ENCODE measurements at regions not wholly inside any gene's neighbourhood (a gene's known extent, or its start where the extent isn't known, plus 50 kb on each side); places are given as distances from the start of the nearest gene placed in this dataset.
A peak's percentile ranks its signal among the peaks of the same experiment; 100 is the strongest.

DNA sequence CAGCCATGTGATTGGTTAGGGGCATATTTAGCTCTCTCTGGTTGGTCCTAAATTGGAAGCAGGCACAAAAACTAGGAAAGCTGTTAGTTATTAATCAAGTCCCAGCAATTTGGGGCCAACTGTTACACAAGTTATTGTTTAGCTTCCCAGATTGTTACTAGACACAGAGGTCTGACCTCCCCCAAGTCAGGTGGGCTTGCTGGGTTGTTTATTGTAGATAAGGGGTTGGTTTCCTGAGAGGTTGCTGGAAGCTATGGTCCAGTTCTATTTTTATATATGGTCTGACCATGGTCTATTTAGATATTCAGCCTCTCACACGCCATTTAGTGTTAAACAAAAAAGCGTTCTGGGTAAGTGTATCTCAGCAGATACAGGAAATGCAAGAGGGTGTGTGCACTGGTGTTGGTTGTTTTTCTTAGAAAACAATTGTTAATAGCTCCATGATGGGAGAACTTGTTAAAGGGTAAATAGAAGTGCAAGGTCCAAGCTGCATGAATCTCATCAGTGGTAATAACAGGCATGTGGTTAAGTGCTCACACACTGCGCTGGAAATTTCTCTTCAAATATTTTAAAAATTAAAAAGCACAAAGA lies 150.0 kb downstream of the RAP2A start:
- WGBS (ENCODE audit: insufficient coverage), result 79% methylated on average over 3 of the region's 3 CpGs
- Mint-ChIP-seq H3K9me3 (peaks cover 3 to 5% of the 10 kb centered on the region in 2 donors), H3K27me3 (ENCODE audit: low read depth in 2 of 2) (peaks cover 0 to 2% of the 10 kb centered on the region in 2 donors), H3K4me3 (peak overlapping the region; percentile 3), H3K27ac (peak overlapping the region in 1 of 2 donors; percentile 76), H3K36me3 (no peaks in the 10 kb centered on the region), H3K4me1 (peaks cover 0 to 20% of the 10 kb centered on the region in 2 donors)
- Histone ChIP-seq H3K27me3 (ENCODE audit: control insufficient read depth, insufficient read depth, low read length) (no peaks in the 10 kb centered on the region), H3K4me3 (ENCODE audit: low read length) (no peak overlapping the region), H3K27ac (ENCODE audit: low read length) (peak overlapping the region; percentile 56), H3K9me3 (ENCODE audit: control insufficient read depth, insufficient read depth, low read length) (no peaks in the 10 kb centered on the region), H3K4me1 (ENCODE audit: control insufficient read depth, insufficient read depth, low read length) (peaks cover 12% of the 10 kb centered on the region), H3K36me3 (ENCODE audit: control insufficient read depth, insufficient read depth, low read length) (no peaks in the 10 kb centered on the region)
- TF ChIP-seq CTCF (IDR thresholded peaks at IDR 0.05), result no peak
- ATAC-seq (peak; percentile 21 to 50 (median 29)), DNase-seq (no peak)
- intact Hi-C loops (cut with micrococcal nuclease), result no loop called here

DNA sequence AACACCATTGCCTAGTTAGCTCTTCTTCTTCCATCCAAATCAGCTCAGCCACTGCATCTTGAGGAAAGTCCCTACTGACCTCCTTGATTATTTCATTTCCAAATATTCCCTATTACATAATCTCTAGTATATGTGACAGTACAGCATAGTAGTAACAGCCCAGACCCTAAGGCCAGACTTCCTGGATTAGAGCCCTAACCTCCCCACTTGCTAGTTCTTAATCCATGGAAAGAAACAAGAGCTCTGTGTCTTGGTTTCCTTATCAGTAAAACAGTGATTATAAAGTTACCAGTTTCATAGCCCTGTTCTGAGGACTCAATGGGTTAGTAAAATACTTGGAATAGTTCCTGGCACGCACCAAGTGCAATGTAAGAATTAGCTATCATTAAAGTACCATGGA lies 153.0 kb downstream of the RAP2A start:
- no peak for TF ChIP-seq CTCF (IDR thresholded peaks at IDR 0.05)
- ATAC-seq (no peak), DNase-seq (no peak)
- H3K27ac ChIP-seq (ENCODE audit: low read length), result no peak overlapping the region
- H3K27ac Mint-ChIP-seq, result no peak overlapping the region
- peaks cover 0 to 20% of the 10 kb centered on the region in 2 donors for H3K4me1 Mint-ChIP-seq
- peaks cover 12% of the 10 kb centered on the region for H3K4me1 ChIP-seq (ENCODE audit: control insufficient read depth, insufficient read depth, low read length)
- no peak overlapping the region for H3K4me3 ChIP-seq (ENCODE audit: low read length)
- H3K27me3 ChIP-seq (ENCODE audit: control insufficient read depth, insufficient read depth, low read length), result no peaks in the 10 kb centered on the region
- H3K4me3 Mint-ChIP-seq, result no peak overlapping the region
- H3K36me3 ChIP-seq (ENCODE audit: control insufficient read depth, insufficient read depth, low read length), result no peaks in the 10 kb centered on the region
- H3K27me3 Mint-ChIP-seq (ENCODE audit: low read depth in 2 of 2), result peaks cover 0 to 2% of the 10 kb centered on the region in 2 donors
- no peaks in the 10 kb centered on the region for H3K36me3 Mint-ChIP-seq
- intact Hi-C loops (cut with micrococcal nuclease), result no loop called here
- 93% methylated on average over 1 of the region's 1 CpG for WGBS (ENCODE audit: insufficient coverage)
- H3K9me3 ChIP-seq (ENCODE audit: control insufficient read depth, insufficient read depth, low read length), result no peaks in the 10 kb centered on the region
- peaks cover 3 to 5% of the 10 kb centered on the region in 2 donors for H3K9me3 Mint-ChIP-seq

DNA sequence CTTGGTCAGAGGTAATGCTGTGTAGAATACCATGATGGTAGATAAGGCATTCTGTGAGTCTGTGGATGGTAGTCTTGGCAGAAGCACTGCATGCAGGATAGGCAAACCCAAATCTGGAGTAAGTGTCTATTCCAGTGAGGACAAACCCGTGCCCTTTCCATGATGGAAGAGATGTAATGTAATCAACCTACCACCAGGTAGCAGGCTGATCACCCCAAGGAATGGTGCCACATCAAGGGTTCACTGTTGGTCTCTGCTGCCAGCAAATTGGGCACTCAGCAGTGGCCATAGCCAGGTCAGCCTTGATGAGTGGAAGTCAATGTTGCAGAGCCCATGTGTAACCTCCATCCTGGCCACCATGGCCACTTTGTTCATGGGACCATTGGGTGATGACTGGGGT lies 155.0 kb downstream of the RAP2A start:
- no peak overlapping the region for H3K4me3 Mint-ChIP-seq
- H3K4me3 ChIP-seq (ENCODE audit: low read length), result no peak overlapping the region
- peaks cover 3% of the 10 kb centered on the region in 2 donors for H3K9me3 Mint-ChIP-seq
- peaks cover 0 to 2% of the 10 kb centered on the region in 2 donors for H3K27me3 Mint-ChIP-seq (ENCODE audit: low read depth in 2 of 2)
- intact Hi-C loops (cut with micrococcal nuclease), result no loop called here
- peaks cover 0 to 13% of the 10 kb centered on the region in 2 donors for H3K4me1 Mint-ChIP-seq
- H3K27ac ChIP-seq (ENCODE audit: low read length), result no peak overlapping the region
- no peaks in the 10 kb centered on the region for H3K36me3 ChIP-seq (ENCODE audit: control insufficient read depth, insufficient read depth, low read length)
- ATAC-seq, result no peak
- DNase-seq, result no peak
- TF ChIP-seq CTCF (IDR thresholded peaks at IDR 0.05), result no peak
- no peaks in the 10 kb centered on the region for H3K27me3 ChIP-seq (ENCODE audit: control insufficient read depth, insufficient read depth, low read length)
- WGBS (ENCODE audit: insufficient coverage), result 75% methylated on average over 1 of the region's 1 CpG
- H3K4me1 ChIP-seq (ENCODE audit: control insufficient read depth, insufficient read depth, low read length), result peaks cover 7% of the 10 kb centered on the region
- H3K27ac Mint-ChIP-seq, result no peak overlapping the region
- no peaks in the 10 kb centered on the region for H3K9me3 ChIP-seq (ENCODE audit: control insufficient read depth, insufficient read depth, low read length)
- no peaks in the 10 kb centered on the region for H3K36me3 Mint-ChIP-seq

All from natural killer cell (primary cell).